Frontal cortex (tissue), 3 donors: ENCODE measurements at regions not wholly inside any gene's neighbourhood (a gene's known extent, or its start where the extent isn't known, plus 50 kb on each side); places are given as distances from the start of the nearest gene placed in this dataset.
A peak's percentile ranks its signal among the peaks of the same experiment; 100 is the strongest.

Source experiments
- DNase-seq, 2 donors: peaks; one replicate each; pipeline ENCODE4 v3.0.0; 2012; ENCODE audit warnings: low spot score in 2 of 2
- FAIRE-seq: peaks from 2 replicates; lab custom pipeline; 2012; peaks lifted over from hg19 to GRCh38; lab: Jason Lieb, UNC
- donor health status: control.
- donor health status: control.
- donor health status: control.

DNA sequence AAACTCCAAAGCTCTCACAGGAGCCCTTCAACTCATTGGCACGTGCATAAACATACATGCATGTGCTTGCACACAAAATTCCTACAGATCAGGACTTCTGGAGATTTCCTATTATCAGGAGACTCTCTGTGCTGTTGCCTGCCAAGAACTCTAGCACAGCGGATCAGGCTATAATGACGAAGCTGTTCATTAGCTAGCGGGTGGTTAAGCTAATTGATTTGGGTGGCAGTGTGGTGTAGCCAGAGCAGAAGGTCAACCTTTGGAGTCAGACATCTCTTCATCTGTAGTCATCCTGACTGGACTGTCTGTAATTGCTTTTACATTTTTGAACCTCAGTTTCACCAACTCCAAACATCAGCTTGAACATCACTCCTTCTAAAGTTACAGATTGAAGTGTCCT is 69.0 kb downstream of the KIF2B start:
- DNase-seq, result no peak
- FAIRE-seq, result no peak

GRCh38 chr17:53892222-53892621 is 69.5 kb downstream of the KIF2B start:
- no peak for FAIRE-seq

GRCh38 chr17:53894591-53894990 is 71.9 kb downstream of the KIF2B start:
- no peak for DNase-seq
- FAIRE-seq, result no peak

More at GRCh38 chr17:53892222-53892621, 69.5 kb downstream of the KIF2B start:
- DNase-seq, result no peak

GRCh38 chr17:53896047-53896446 is 73.3 kb downstream of the KIF2B start:
- DNase-seq, result no peak
- no peak for FAIRE-seq

DNA sequence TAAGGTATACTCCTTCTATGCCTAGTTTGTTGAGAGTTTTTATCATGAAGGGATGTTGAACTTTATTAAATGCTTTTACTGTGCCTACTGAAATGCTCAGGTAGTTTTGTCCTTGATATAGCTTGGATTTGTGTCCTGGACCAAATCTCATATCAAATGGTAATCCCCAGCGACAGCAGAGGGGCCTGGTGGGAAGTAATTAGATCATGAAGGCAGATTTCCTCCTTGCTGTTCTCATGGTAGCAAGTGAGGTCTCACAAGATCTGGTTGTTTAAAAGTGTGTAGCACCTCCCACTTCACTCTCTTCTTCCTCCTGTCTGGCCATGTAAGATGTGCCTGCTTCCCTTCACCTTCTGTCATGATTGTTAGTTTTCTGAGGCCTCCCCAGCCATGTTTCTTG is 78.2 kb downstream of the KIF2B start:
- no peak for FAIRE-seq

DNA sequence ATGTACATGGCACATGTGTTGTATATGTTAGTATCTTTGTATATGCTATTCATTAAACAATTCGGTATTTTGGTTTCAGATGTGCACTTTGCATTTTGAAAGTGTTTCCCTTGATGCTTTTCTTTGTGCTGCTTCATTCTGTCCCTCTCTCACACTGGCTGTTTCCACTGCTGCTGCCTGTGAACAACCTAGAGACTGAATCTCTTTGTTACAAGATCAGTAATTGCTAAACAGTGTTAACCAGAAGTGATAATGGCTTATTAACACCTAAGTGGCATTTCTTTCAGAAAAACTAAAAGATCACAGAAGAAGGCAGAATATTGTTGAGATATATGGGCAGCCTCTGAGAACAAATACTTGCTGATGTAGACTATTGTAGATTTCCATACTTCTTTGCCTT is 84.7 kb downstream of the KIF2B start:
- DNase-seq (no peak), FAIRE-seq (no peak)

More for the DNA sequence above, 78.2 kb downstream of the KIF2B start:
- no peak for DNase-seq

DNA sequence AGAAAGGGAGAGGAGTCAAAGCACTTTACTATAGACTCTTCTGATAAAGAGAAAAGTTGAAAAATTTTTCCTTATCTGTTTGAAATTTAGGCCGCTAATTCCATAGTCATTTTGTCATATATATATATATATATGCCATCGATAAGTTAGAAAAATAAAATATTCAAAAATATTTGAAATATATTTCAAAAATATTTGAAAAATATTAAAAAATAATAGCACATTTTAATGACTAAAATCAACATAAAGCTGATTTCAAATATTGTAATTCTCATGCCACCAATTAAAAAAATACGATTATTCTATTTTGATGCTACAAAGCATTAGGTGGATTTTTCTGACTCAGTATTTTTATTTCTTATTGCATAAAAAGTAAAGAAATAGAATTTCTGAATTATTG is 87.1 kb downstream of the KIF2B start:
- FAIRE-seq, result peak; percentile 86

DNA sequence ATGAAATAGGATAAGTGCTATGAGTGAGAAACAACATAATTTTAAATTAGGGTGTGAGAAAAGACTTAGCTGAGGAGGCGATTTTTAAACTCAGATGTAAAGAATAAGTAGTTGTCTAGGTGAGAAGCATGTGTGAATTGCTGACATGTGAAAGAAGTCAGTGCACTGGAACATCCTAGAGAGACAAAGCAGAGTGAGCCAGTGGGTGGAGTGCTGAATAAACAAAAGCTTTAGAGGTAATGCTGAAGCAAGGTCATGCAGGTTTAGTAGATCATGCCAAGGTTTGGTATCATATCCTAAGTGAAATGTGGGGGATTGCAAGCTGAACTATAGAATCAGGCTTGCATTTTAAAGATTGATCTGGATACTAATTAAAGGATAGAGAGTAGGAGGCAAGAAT is 89.4 kb downstream of the KIF2B start:
- FAIRE-seq (no peak), DNase-seq (no peak)

More for the DNA sequence above, 87.1 kb downstream of the KIF2B start:
- DNase-seq, result no peak

DNA sequence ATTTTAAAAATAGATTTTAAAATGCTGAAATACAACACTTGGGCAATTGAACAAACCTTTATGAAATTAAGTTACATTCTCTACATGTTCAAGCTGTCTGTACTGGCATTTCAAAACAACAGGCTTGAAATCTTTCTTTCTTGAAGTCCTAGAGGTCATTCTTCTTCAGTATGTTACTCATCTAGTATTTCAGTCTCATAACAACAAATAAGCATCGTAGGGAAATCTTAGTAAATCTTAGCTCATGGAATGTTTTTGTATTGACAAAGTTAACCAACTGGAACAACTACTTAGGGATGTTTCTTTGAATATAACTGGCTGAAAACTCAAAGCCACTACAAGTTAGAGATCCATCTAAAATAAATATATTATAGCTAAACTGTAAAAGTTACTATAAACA is 96.6 kb downstream of the KIF2B start:
- FAIRE-seq (no peak), DNase-seq (no peak)

- FAIRE-seq (no peak), DNase-seq (no peak)
These were observed 102.1 kb downstream of the KIF2B start for GRCh38 chr17:53924530-53925455.

GRCh38 chr17:53932386-53932785 is 109.7 kb downstream of the KIF2B start:
- FAIRE-seq, result no peak

GRCh38 chr17:53934931-53935330 is 112.2 kb downstream of the KIF2B start:
- FAIRE-seq, result no peak
- DNase-seq, result no peak

More at GRCh38 chr17:53932386-53932785, 109.7 kb downstream of the KIF2B start:
- DNase-seq, result no peak

- FAIRE-seq (no peak), DNase-seq (no peak)
These were observed 118.5 kb downstream of the KIF2B start for GRCh38 chr17:53941231-53941630.

DNA sequence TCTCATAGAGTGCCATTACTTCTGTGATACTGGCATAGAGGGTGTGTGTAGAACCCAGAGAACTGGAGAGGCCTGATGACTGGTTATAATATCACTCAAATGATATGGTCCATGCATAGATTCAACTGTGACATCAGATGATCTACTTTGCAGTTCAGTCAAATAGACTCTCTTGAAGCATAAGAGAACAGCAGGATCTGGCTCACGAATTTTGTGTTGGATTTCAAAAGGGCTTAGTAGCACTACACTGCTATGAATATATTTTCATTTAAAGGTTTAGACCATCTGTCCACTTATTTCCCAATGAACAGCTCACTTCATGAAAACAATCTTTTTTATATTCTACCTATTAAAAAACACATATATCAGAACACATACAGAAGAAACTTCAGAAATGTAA is 119.7 kb downstream of the KIF2B start:
- no peak for DNase-seq

GRCh38 chr17:53942898-53943297 is 120.2 kb downstream of the KIF2B start:
- no peak for FAIRE-seq
- DNase-seq, result no peak

More for the DNA sequence above, 119.7 kb downstream of the KIF2B start:
- FAIRE-seq, result no peak

DNA sequence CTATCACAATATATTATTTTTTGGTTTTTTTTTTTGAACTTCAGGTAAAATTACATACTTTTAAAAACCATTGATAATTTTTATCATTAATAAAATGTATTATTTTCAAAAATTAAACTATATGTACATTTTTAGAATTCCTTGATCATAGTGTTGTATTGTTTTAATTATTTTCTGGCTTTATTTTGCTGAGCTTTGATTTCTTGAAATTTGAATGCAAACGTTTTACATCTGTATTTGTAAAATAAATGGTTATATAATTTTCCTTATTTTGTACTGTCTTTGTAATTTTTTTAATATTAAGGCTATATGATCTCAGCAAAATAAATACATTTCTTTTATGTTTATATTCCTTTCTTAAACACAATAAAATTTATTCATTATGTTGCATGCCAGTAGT is 125.6 kb downstream of the KIF2B start:
- FAIRE-seq, result peak; percentile 66
- DNase-seq, result no peak

GRCh38 chr17:53949473-53950090 is 126.9 kb downstream of the KIF2B start:
- FAIRE-seq, result no peak

GRCh38 chr17:53950207-53950857 is 127.6 kb downstream of the KIF2B start:
- DNase-seq (no peak), FAIRE-seq (no peak)

More at GRCh38 chr17:53949473-53950090, 126.9 kb downstream of the KIF2B start:
- no peak for DNase-seq

DNA sequence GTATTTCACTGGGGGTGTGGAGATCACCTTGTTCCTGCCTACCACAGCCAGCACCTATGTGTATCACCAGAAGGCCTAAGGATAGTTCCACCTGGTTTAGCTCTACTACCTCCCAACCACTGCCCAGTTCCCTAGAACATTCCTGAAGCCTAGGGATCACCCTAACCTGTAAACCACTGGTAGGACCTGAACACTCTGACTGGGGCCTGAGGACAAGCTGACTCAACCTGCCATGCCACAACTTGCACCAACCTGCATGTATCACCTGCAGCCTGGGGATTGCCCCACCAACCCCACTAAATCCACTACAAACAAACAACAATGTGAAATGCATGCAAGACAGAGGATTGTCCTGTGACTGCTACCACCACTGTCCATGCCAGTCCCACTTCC is 128.1 kb downstream of the KIF2B start:
- no peak for FAIRE-seq
- no peak for DNase-seq

DNA sequence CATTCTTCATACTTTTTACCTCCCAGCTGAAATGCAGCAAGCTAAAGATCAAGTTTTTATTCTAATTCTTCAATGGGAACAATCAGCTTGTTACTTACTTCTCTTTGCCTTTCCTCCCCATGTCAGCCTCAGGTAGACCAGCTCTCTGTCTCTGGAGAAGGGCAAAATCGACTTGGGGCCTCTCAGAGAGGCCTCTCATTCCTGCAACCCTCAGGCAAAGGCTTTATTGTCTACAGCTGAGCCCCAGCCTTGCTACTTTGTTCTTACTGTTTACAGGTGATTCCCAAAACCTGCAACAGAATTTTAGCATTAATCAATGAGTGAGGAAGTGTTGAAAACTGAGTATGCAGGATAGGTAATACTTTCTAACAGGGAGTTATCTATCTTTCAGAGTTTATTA is 148.6 kb downstream of the KIF2B start:
- DNase-seq, result no peak
- FAIRE-seq, result no peak

DNA sequence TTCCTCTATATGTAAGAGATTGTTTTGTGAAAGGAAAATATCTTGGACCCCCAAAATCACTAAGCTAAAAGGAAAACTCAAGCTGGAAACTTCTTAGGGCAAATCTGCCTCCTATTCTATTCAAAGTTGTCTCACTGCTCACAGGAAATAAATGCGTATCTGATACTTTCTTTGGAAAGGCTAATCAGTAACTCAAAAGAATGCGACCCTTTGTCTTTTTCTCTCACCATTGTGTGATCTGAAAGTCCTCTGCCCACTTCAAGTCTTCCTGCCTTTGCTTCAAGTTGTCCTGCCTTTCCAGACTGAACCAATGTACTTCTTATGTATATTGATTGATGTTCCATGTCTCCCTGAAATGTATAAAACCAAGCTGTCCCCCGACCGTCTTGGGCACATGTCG is 157.3 kb downstream of the KIF2B start:
- no peak for DNase-seq
- no peak for FAIRE-seq
